HL-60 (cell line): ENCODE measurements at regions not wholly inside any gene's neighbourhood (a gene's known extent, or its start where the extent isn't known, plus 50 kb on each side); places are given as distances from the start of the nearest gene placed in this dataset.

Source experiments
- DNase-seq, 2 experiments: peaks; one replicate each; pipeline ENCODE4 v3.0.0-alpha.2; 2010 to 2020; ENCODE audit warnings: low read depth in 1 of 2, low spot score in 1 of 2
- H3K27ac ChIP-seq: fragments of 250-450 bp; sonication (Bioruptor Pico); replicated peaks from 2 replicates; pipeline ENCODE4 v1.5.1; 2020; ENCODE audit warnings: mild to moderate bottlenecking, moderate library complexity
- H3K27me3 ChIP-seq: fragments of 250-450 bp; sonication (Bioruptor Pico); 2 replicates; pipeline ENCODE4 v1.5.1; 2021; ENCODE audit warnings: mild to moderate bottlenecking, moderate library complexity; ENCODE audit not compliant: insufficient read depth, poor library complexity, severe bottlenecking
- H3K4me3 ChIP-seq: replicated peaks from 2 replicates; pipeline ENCODE4 v1.5.1; 2011; ENCODE audit warnings: mild to moderate bottlenecking, control low read depth, low read length; ENCODE audit not compliant: insufficient read depth
- GABPA ChIP-seq: IDR thresholded peaks from 2 replicates; pipeline ENCODE4 v1.6.1; 2012; ENCODE audit warnings: low read depth
- POLR2AphosphoS5 ChIP-seq: IDR thresholded peaks from 2 replicates; pipeline ENCODE4 v1.6.1; 2012; ENCODE audit warnings: low read depth
- SPI1 ChIP-seq: IDR thresholded peaks from 2 replicates; pipeline ENCODE4 v1.6.1; 2012; ENCODE audit warnings: low read depth, mild to moderate bottlenecking, borderline replicate concordance
- TF ChIP-seq, protein P1 (sequence below): IDR thresholded peaks from 2 replicates; pipeline ENCODE4 v1.6.1; 2012; ENCODE audit warnings: low read depth; ENCODE audit not compliant: insufficient replicate concordance
- TF ChIP-seq, protein P2 (sequence below): IDR thresholded peaks from one replicate; pipeline ENCODE4 v1.5.1; 2011; ENCODE audit warnings: low read length, control low read depth, inconsistent platforms; ENCODE audit not compliant: insufficient read depth

- no peaks in the 10 kb centered on the region for H3K27me3 ChIP-seq
- H3K27ac ChIP-seq: no peak overlapping the region
- no peak for TF ChIP-seq POLR2AphosphoS5
- no peak for DNase-seq
- no peak overlapping the region for H3K4me3 ChIP-seq
These were observed 425.3 kb upstream of the PROK2 start for GRCh38 chr3:72210261-72210660.

GRCh38 chr3:72205297-72205826, 420.4 kb upstream of the PROK2 start:
- Histone ChIP-seq H3K27me3 (no peaks in the 10 kb centered on the region), H3K4me3 (no peak overlapping the region), H3K27ac (no peak overlapping the region)
- TF ChIP-seq SPI1: no peak
- TF ChIP-seq, protein P1, sequence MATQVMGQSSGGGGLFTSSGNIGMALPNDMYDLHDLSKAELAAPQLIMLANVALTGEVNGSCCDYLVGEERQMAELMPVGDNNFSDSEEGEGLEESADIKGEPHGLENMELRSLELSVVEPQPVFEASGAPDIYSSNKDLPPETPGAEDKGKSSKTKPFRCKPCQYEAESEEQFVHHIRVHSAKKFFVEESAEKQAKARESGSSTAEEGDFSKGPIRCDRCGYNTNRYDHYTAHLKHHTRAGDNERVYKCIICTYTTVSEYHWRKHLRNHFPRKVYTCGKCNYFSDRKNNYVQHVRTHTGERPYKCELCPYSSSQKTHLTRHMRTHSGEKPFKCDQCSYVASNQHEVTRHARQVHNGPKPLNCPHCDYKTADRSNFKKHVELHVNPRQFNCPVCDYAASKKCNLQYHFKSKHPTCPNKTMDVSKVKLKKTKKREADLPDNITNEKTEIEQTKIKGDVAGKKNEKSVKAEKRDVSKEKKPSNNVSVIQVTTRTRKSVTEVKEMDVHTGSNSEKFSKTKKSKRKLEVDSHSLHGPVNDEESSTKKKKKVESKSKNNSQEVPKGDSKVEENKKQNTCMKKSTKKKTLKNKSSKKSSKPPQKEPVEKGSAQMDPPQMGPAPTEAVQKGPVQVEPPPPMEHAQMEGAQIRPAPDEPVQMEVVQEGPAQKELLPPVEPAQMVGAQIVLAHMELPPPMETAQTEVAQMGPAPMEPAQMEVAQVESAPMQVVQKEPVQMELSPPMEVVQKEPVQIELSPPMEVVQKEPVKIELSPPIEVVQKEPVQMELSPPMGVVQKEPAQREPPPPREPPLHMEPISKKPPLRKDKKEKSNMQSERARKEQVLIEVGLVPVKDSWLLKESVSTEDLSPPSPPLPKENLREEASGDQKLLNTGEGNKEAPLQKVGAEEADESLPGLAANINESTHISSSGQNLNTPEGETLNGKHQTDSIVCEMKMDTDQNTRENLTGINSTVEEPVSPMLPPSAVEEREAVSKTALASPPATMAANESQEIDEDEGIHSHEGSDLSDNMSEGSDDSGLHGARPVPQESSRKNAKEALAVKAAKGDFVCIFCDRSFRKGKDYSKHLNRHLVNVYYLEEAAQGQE: no peak
- no peak for TF ChIP-seq GABPA
- TF ChIP-seq POLR2AphosphoS5: no peak
- no peak for DNase-seq

GRCh38 chr3:72204452-72204851, 419.5 kb upstream of the PROK2 start:
- Histone ChIP-seq H3K27me3 (no peaks in the 10 kb centered on the region), H3K4me3 (no peak overlapping the region), H3K27ac (no peak overlapping the region)
- DNase-seq: no peak
- TF ChIP-seq SPI1: no peak
- TF ChIP-seq, protein P2, sequence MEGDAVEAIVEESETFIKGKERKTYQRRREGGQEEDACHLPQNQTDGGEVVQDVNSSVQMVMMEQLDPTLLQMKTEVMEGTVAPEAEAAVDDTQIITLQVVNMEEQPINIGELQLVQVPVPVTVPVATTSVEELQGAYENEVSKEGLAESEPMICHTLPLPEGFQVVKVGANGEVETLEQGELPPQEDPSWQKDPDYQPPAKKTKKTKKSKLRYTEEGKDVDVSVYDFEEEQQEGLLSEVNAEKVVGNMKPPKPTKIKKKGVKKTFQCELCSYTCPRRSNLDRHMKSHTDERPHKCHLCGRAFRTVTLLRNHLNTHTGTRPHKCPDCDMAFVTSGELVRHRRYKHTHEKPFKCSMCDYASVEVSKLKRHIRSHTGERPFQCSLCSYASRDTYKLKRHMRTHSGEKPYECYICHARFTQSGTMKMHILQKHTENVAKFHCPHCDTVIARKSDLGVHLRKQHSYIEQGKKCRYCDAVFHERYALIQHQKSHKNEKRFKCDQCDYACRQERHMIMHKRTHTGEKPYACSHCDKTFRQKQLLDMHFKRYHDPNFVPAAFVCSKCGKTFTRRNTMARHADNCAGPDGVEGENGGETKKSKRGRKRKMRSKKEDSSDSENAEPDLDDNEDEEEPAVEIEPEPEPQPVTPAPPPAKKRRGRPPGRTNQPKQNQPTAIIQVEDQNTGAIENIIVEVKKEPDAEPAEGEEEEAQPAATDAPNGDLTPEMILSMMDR: no peak
- TF ChIP-seq, protein P1: no peak
- TF ChIP-seq GABPA: no peak

DNA sequence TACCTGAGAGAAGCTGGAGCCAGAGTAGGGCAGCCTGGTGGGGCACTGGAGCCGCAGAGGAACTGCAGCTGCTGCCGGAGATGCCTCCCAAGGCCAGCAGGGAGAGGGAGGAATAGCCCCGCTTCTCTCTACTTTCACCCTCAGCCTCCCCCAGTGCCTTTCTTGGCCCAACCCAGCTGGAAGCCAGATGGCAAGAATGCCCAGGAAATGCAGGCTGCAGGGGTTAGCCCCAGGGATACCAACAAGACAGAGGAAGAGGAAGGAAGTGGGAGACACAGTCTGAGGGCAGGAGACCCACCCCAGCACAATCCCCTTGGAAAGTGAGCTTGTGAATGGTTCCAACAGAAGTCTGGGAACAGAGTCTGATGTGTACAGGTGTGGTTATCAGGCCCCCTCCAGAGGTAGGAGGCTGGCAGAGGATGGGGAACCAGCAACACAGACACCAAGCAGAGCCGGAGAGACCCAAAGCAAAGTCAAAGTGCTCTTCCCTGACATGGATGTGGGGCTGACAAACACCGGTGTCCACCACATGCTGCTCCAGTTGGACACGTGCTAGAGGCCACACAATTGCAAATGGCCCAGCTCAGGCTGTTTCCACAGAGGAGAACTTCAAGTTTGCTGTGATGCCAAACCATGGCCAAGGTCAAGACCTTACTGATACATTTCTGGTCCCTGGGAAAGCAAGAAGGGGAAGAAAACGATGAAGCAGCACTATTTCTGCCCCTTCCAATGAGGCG, 418.8 kb upstream of the PROK2 start:
- Histone ChIP-seq H3K4me3 (no peak overlapping the region), H3K27me3 (no peaks in the 10 kb centered on the region), H3K27ac (no peak overlapping the region)
- no peak for DNase-seq
- no peak for TF ChIP-seq POLR2AphosphoS5
- TF ChIP-seq GABPA: no peak
- TF ChIP-seq SPI1: no peak
- TF ChIP-seq, protein P1: no peak
- TF ChIP-seq, protein P2: no peak
